IPS DF 6.9 (cell line): ENCODE measurements at regions not wholly inside any gene's neighbourhood (a gene's known extent, or its start where the extent isn't known, plus 50 kb on each side); places are given as distances from the start of the nearest gene placed in this dataset.
"Not testable (repeated sequence)": the region's sequence is repeated elsewhere in the genome, so short reads cannot be mapped to it uniquely, and the experiment has no call there.

ENCODE experiments used
- DNase-seq: peaks from one replicate; pipeline ENCODE4 v3.0.0-alpha.2; 2013; ENCODE audit warnings: low read depth, low spot score
- H3K27ac ChIP-seq: one replicate; pipeline ENCODE4 v1.5.1; 2013; ENCODE audit warnings: low read length, control low read depth
- H3K27me3 ChIP-seq: 2 replicates; pipeline ENCODE4 v1.6.1; 2013; ENCODE audit warnings: mild to moderate bottlenecking, low read length; ENCODE audit not compliant: control insufficient read depth, insufficient read depth
- H3K36me3 ChIP-seq: 2 replicates; pipeline ENCODE4 v1.6.1; 2013; ENCODE audit warnings: low read length; ENCODE audit not compliant: control insufficient read depth, insufficient read depth
- H3K4me1 ChIP-seq: 2 replicates; pipeline ENCODE4 v1.6.1; 2013; ENCODE audit warnings: low read length; ENCODE audit not compliant: control insufficient read depth, insufficient read depth
- H3K4me3 ChIP-seq: 2 replicates; pipeline ENCODE4 v1.5.1; 2013; ENCODE audit warnings: mild to moderate bottlenecking, low read length
- H3K9me3 ChIP-seq: 2 replicates; pipeline ENCODE4 v1.6.1; 2013; ENCODE audit warnings: low read length, inconsistent platforms; ENCODE audit not compliant: control insufficient read depth, insufficient read depth
- WGBS: extraction: QIAGEN DNeasy Blood & Tissue Kit; methylation state at CpG from one replicate; pipeline ENCODE4 v1.1.7; 2013; ENCODE audit warnings: mixed read lengths, missing lambda C conversion rate; ENCODE audit not compliant: insufficient read length, insufficient coverage; 5-methylcytosine and 5-hydroxymethylcytosine counted together

DNA sequence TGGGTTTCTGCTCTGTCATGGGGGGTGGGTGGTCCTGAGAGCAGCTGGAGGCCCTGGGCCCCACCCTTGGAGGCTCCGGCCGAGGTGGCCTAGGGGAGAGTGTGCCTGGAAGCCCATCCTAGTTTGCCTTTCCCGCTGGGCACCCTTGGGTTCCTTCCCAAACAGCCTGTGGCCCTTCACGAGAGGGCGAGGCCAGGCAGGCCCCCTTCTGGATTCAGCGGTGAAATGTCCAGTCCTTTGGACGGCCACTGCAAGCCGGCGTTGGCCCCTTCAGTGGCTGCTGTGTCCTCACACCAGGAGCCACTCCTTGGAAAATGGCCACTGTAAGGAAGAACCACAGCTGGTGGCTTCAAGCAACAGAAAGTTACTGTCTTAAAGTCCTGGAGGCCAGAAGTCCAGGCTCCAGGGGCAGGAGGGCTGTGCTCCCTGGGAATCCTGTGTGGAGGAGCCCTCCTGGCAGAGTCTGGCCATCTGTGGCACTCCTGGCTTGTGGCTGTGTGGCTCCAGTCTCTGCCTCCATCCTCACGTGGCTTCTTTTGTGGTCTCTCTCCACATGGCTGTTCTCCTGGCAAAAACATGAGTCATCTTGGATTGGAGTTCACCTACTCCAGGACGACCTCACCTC, 854.1 kb downstream of the TBC1D22A start:
- no CpG with 5 or more reads among the region's 11 CpGs for WGBS
- no peaks in the 10 kb centered on the region; the same call in 1 of the 2 replicates for H3K36me3 ChIP-seq
- no peaks in the 10 kb centered on the region for H3K27me3 ChIP-seq
- peaks cover 26% of the 10 kb centered on the region for H3K9me3 ChIP-seq
- no peak for DNase-seq
- H3K4me3 ChIP-seq: no peak overlapping the region
- H3K27ac ChIP-seq: no peak overlapping the region
- H3K4me1 ChIP-seq: no peaks in the 10 kb centered on the region

DNA sequence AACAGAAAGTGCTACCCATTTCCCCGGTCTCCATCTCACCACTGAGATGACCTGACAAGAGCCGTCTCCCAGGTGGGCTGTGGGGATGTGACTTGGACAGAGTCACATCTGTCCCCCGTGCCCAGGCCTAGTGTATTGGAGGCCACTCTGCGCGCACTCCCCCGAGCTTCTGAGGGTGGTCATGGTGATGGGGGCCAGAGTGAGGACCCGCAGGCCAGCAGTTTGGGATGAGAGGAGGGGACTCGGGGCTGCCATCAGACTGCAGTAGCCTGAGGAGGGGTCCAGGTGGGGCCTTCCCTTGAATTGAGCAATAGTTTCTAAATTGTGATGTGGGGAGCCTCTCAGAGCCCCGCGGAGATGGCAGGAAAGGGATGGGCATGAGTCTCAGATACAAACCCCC, 852.6 kb downstream of the TBC1D22A start:
- no CpG with 5 or more reads among the region's 10 CpGs for WGBS
- H3K4me3 ChIP-seq: no peak overlapping the region
- no peak for DNase-seq
- H3K4me1 ChIP-seq: no peaks in the 10 kb centered on the region
- H3K36me3 ChIP-seq: no peaks in the 10 kb centered on the region; the same call in 1 of the 2 replicates
- no peaks in the 10 kb centered on the region for H3K27me3 ChIP-seq
- H3K9me3 ChIP-seq: peaks cover 27% of the 10 kb centered on the region
- H3K27ac ChIP-seq: no peak overlapping the region

DNA sequence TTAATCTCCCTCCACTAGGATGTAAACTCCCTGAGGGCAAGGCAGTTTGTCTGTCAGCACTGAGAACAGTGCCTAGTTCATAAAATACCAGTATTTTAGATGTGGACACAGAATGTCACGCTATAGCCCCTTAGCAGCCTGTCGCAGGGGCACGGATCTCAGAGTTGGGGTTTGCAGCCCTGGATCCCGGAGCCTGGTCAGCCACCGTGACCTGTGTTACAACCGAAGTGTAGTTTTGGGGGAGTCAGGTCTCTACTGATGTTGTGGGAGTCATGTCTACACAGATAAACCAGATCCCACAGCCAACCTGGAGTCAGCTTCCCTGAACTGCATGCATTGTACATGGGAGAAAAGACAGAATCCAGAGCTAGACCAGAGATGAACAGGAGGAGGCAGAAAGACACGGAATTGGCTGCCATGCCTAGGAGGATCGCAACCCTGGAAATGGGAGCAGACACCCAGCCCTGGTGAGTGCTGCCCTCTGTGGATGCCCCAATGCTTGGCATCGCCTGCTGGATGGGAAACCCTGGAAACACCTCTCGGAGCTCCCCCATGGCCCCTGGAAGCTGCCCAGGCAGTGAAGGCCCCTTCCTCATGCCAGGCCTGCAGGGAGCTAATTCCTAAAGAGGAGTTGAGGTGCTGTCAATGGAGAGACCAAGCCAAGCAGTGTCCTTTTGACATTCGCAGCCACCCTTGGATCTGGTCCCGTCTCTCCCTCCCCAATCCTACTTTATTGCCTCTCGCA, 851.3 kb downstream of the TBC1D22A start:
- no peak for DNase-seq

DNA sequence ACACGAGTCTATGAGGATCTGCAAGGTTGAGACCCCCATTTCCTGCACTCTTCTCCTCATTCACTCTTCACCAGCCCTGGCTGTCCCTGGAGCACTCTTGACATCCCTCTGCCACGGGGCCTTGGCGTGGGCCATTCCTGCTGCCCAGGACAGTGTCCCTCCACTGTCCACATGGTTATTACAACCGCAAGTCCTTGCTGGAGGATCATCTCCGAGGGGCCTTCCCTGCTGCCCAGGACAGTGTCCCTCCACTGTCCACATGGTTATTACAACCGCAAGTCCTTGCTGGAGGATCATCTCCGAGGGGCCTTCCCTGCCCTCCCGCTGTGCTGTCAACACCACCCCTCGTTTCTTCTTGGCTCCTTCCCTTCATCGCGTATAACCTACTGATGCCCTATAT, 850.7 kb downstream of the TBC1D22A start:
- no CpG with 5 or more reads among the region's 11 CpGs for WGBS
- H3K4me1 ChIP-seq, H3K27me3 ChIP-seq, DNase-seq, H3K27ac ChIP-seq, H3K36me3 ChIP-seq, H3K4me3 ChIP-seq: not testable (repeated sequence)
- H3K9me3 ChIP-seq: peaks cover 33% of the 10 kb centered on the region

More for the DNA sequence above, 851.3 kb downstream of the TBC1D22A start:
- Histone ChIP-seq H3K27me3 (no peaks in the 10 kb centered on the region), H3K36me3 (no peaks in the 10 kb centered on the region), H3K27ac (no peak overlapping the region), H3K9me3 (peaks cover 28% of the 10 kb centered on the region), H3K4me3 (no peak overlapping the region), H3K4me1 (no peaks in the 10 kb centered on the region)
- WGBS: no CpG with 5 or more reads among the region's 13 CpGs

DNA sequence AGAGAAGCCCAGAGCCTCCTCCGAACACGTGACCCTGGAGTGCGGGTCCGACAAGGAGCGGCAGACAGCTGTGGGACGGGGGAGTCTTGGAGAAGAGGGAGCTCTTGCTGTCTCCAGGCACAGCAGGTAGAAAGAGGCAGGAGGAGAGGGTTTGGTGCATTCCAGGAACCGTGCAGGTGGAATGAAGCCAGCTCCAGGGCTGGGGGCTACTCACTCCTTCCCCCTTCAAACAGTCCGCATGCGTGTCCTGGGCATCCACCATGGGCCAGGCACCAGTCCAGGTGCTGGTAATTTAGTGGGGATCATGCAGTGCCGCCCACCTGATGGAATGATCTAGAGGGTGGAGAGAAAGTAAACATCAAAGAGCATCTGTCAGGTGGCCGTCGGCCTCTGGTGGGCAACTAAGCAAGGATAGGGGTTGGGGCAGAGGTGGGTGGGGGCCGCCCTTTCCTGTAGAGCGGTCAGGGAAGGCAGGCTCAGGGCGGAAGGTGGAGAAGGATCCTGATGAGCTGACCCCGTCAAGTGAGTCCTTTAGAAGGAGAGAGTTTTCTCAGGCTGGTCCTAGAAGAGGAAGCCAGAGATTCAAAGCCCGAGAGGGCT, 850.0 kb downstream of the TBC1D22A start:
- Histone ChIP-seq H3K9me3 (peaks cover 35% of the 10 kb centered on the region), H3K4me3 (no peak overlapping the region), H3K27me3 (no peaks in the 10 kb centered on the region), H3K27ac (no peak overlapping the region), H3K4me1 (no peaks in the 10 kb centered on the region), H3K36me3 (no peaks in the 10 kb centered on the region)
- no CpG with 5 or more reads among the region's 17 CpGs for WGBS
- DNase-seq: no peak

DNA sequence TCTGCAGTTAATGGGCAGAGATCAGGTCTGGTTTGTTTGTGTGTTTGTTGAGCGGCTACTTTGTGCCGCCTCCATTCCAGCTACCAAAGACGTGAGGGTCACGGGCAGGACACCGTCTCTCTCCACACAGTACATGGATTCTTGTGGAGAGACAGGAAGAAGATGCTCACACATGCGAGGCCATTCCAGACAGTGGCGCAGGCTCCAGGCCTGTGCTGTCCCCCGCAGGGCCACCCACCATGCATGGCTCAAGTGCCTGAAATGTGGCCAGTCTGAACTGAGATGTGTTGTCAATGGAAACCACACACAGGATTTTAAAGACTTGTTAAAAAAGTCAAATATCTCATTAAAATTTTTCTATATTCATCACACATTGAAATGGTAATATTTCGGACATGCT, 848.3 kb downstream of the TBC1D22A start:
- no peaks in the 10 kb centered on the region for H3K36me3 ChIP-seq
- H3K27me3 ChIP-seq: no peaks in the 10 kb centered on the region
- H3K9me3 ChIP-seq: peaks cover 41% of the 10 kb centered on the region
- WGBS: no CpG with 5 or more reads among the region's 9 CpGs
- no peak overlapping the region for H3K4me3 ChIP-seq
- no peak overlapping the region for H3K27ac ChIP-seq
- no peak for DNase-seq
- no peaks in the 10 kb centered on the region for H3K4me1 ChIP-seq

DNA sequence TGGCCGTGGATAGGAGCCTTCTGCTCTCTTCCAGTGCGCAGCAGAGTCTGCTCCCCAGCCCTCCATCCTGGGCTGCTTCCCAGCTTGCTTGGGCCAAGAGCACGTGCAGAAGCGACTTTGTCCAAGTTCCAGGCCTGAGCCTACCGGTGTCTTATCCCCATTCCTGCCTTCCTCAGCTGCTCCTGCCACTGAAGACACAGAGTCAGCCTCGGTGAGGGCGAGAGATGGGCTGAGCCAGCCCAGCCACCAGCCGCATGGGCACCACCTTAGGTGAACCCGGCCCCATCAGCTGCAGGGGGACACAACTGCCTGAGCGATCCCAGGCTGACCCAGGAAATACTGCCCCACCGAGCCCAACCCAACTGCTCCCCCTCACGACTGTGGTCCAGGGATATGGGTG, 847.8 kb downstream of the TBC1D22A start:
- DNase-seq: no peak
- Histone ChIP-seq H3K36me3 (no peaks in the 10 kb centered on the region), H3K27ac (no peak overlapping the region), H3K4me1 (no peaks in the 10 kb centered on the region), H3K9me3 (peaks cover 43% of the 10 kb centered on the region), H3K4me3 (no peak overlapping the region), H3K27me3 (no peaks in the 10 kb centered on the region)
- WGBS: no CpG with 5 or more reads among the region's 12 CpGs

DNA sequence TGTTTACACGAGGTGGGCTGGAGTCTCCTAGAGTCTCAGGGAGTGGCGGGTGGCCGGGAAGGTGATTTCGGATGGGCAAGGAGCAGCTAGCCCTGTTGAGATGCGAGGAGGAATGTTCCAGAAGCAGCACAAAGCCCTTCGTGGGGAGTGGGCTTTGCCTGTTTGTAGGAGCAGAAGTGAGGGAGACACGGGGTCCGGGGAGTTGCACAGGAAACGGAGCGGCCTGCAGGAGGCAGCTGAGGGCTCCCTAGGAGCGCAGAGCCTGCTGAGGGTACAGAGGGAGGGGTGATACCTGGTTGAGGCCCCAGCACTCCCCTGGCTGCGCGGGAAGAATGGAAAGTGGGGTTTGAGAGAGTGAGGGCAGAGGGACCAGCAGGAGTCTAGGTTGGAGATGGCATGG, 847.2 kb downstream of the TBC1D22A start:
- no CpG with 5 or more reads among the region's 13 CpGs for WGBS
- Histone ChIP-seq H3K9me3 (peaks cover 40% of the 10 kb centered on the region), H3K27ac (no peak overlapping the region), H3K4me1 (no peaks in the 10 kb centered on the region), H3K27me3 (no peaks in the 10 kb centered on the region), H3K36me3 (no peaks in the 10 kb centered on the region), H3K4me3 (no peak overlapping the region)
- no peak for DNase-seq

DNA sequence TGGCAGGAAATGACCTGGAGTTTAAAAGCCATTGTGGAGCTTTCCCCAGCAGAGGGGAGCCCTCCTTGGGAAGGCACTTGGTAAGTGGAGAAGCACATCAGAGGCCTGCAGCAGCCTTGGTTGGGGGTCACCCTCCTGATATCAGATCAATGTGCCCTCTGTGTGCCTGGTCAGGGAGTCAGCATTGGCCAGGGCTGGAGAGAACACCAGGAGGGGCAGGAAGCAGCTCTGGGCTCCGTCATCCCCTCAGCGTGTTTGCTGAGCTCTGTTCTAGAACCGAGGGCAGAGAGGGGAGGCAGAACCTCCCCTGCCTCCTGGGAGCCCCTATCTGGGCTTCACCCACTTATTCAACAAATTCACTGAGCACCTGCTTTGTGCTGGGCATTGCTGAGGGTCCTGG, 846.0 kb downstream of the TBC1D22A start:
- Histone ChIP-seq H3K27me3 (no peaks in the 10 kb centered on the region), H3K4me1 (no peaks in the 10 kb centered on the region), H3K4me3 (no peak overlapping the region), H3K27ac (no peak overlapping the region), H3K9me3 (peaks cover 42% of the 10 kb centered on the region), H3K36me3 (no peaks in the 10 kb centered on the region)
- no peak for DNase-seq
- no CpG with 5 or more reads among the region's 3 CpGs for WGBS

DNA sequence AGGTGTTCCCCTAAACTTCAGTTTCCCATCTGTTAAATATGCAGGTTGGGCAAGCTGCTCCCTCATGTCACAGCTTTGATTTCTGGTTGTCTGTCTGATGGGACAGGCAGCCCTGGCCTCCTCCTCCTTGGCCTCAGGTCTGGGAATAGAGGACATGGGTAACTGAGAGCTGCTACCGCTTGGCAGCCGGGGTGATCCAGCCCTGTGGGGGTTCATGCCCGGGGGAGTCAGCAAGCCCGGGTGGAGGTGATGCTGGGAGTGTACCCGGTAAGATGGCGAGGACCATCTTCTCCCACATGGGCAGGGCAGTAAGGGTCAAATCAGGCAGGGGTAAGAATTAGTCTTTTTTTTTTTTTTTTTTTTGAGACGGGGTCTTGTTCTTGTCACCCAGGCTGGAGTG, 845.0 kb downstream of the TBC1D22A start:
- Histone ChIP-seq H3K4me3 (no peak overlapping the region), H3K9me3 (peaks cover 40% of the 10 kb centered on the region), H3K4me1 (no peaks in the 10 kb centered on the region), H3K27me3 (no peaks in the 10 kb centered on the region), H3K36me3 (no peaks in the 10 kb centered on the region), H3K27ac (no peak overlapping the region)
- DNase-seq: no peak
- no CpG with 5 or more reads among the region's 7 CpGs for WGBS
